ENCODE measurements at regions not wholly inside any gene's neighbourhood (a gene's known extent, or its start where the extent isn't known, plus 50 kb on each side); places are given as distances from the start of the nearest gene placed in this dataset.

DNA sequence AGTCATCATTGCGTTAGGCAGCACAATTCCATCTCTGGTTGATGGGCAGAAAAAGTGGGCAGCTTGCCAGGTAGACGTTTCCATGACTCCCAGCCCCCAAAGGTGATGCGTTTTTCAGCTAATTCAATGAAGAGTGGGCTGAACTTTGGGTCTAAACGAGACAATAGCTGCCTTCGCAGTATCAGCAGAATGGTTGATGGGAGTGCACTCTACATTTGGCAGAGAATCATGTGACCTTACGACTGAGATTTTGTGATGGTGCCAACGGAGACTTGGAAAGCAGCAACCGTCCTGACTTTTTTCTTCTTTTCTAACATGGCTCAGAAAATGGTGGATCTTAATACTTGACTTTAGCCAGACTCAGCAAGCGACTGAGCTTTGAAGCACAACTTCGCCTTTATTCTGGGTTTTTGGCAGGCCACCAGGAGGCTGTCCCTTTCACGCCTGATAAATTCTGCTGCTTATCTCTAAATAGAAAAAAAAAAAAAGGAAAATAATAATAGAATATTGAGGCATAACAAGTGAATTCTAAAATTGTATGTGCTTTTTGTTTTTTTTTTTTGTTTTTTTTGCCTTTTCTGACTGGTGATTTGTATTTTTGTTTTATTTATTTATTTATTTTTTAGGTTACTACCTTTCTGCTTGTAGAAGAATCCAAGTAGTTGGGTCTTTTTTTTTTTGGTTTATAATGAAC is 804.8 kb downstream of the USP25 start:
- no peak for DNase-seq (ENCODE audit: low read depth in 1 of 2, low spot score in 1 of 2)

DNA sequence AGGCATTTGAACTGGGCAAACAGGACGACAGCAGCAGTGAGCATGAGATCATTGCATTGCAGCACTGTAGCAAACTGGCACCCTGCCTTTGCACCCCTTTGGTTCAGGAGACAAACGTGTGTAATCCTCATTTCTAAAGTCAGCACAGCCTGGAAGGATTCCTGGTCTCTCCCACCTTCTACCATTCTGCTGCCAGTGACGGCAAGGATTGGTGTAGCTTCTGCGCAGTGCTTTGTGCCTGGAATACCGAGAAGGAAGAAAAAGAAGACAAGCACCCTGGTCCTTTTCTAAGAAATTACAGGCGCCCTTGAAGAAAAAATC is 805.3 kb downstream of the USP25 start:
- DNase-seq (ENCODE audit: low read depth in 1 of 2, low spot score in 1 of 2), result no peak

DNA sequence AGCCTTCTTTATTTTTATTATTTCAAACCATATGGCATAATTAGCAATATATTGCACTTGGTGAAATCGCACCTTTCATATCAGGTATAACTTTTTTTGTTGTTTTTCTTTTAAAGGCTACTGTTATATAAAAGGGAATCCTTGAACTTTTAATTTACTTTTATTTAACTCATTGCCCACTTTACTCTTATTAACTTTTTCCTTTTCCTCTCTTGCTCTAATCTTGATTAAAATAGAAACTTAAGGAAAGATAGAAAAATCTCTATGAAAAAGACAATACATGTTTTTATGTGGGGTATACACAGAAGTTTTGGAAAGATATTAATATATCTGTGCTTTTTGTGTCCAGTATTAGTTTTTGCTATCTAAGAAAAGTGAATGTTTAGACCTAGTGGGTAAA is 805.8 kb downstream of the USP25 start:
- no peak for DNase-seq (ENCODE audit: low read depth in 1 of 2, low spot score in 1 of 2)

DNA sequence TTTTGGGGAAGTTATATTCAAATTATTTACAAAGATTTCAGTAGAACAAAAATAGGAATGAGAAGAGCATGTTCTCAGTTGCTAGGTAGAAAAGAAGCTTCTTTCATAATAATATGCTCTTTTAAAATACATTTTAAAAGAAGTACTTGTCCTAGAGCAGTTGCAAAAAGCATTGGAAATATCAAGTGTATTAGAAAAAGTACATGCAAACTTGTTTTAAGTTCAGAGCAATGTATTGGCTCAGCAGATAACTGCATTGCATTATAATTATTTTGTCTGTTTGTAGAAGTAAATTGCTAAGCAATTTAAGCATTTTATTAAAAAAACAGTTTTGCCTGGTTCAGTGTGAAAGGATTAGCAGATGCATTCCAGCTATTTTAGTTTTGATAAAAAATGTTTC is 806.4 kb downstream of the USP25 start:
- DNase-seq (ENCODE audit: low read depth in 1 of 2, low spot score in 1 of 2), result no peak

- DNase-seq (ENCODE audit: low read depth in 1 of 2, low spot score in 1 of 2), result no peak
Measured at GRCh38 chr21:16536643-16537434, 807.1 kb downstream of the USP25 start.

DNA sequence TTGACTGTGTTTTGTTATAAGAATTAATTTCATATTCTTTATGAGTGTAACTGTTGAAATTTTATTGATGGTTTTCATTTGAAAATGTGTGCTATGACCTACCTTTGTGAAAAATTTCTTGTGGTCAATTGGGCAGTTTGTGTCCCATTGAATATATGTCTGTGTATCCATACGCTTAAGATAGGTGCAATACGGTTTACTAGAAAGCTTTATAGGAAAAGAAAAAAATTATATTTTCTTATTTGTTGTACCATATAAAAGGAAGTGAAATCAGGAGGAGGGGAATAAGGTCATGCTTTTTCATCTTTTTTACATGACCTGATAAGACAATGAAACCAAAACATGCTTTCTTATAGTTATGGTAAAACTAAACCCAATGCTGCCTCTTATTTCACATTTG is 807.7 kb downstream of the USP25 start:
- no peak for DNase-seq (ENCODE audit: low read depth in 1 of 2, low spot score in 1 of 2)

GRCh38 chr21:16538405-16538804 is 808.6 kb downstream of the USP25 start:
- no peak for DNase-seq (ENCODE audit: low read depth in 1 of 2, low spot score in 1 of 2)

DNA sequence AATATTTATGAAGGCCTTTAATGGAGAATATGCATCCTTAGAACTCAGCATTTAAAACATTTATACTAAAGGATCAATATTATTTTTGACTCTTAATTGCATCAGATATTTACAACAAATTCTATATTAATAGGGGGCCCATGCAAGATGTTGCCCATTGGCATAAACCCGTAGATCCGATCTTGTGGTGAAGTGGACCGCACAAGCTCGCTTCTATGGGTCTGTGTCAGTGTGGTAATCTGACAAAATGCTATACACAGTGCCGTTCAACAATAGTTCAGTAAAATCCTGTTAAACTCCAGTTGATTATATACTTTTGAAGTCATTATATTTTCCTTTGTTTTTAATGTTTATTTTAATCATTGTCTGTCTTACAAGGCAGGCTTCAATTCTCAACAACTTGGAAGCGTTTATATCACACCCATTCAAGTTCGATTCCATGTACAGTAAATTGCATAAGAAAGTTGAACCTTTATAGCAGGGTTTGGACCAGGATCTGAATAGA is 809.2 kb downstream of the USP25 start:
- DNase-seq (ENCODE audit: low read depth in 1 of 2, low spot score in 1 of 2), result no peak

- DNase-seq (ENCODE audit: low read depth in 1 of 2, low spot score in 1 of 2), result no peak
Measured at GRCh38 chr21:16540966-16541727, 811.4 kb downstream of the USP25 start.

GRCh38 chr21:16550118-16550517 is 820.3 kb downstream of the USP25 start:
- no peak for DNase-seq (ENCODE audit: low read depth in 1 of 2, low spot score in 1 of 2)

DNA sequence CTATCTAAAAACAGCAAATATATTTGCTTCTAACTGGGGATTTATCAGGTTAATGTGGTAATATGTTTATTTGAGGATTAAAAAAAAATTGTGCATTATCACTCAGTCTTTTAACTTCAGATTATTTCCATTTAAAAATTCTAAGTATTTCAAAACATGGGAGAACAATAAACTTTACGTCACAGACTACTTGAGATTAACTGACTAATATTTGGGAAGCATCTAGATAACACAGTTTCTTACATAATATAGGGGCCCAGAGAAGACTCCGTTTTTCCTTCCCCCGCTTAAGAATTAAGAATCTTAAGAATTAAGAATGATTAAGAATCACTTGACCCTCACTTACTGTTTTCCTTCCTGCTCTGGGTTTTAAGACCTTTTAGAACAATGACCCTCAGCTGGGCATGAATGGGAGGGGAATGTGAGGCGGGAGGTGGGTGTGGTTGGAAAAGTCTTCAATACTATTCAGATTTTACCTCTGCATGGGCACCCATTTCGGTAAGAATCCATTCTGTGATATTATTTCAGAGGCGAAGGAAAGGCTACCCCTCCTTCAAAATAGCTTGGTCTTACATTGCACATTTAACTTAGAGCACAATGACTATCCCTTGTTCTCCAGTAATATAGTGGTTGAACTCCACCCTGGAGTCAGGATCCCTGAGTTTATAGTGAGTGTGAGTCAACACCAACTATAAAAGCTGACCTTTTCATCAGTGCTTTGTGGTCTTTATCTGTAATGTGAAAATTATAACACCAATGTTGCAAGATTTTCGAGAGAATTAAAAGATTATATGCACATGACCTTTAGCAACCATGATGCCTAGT is 821.3 kb downstream of the USP25 start:
- DNase-seq (ENCODE audit: low read depth in 1 of 2, low spot score in 1 of 2), result no peak

DNA sequence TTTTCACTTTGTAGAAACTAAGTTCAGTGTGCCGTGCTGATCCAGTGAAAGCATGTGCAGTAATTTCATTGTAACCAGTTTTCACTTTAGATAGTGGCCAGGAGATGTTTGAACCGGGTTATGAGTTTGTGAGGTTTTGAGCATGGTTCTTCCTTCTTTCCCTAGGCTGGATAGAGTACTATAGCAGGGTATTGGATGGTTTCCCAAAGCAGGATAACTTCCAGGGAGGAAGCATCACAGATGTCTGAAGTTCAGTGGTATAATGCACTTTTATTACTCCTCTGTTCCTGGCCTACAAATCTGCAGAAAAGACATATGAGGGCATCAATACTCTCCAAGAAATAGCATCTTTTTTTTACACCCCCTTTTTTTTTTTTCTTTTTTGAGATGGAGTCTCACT is 823.1 kb downstream of the USP25 start:
- DNase-seq (ENCODE audit: low read depth in 1 of 2, low spot score in 1 of 2), result no peak

DNA sequence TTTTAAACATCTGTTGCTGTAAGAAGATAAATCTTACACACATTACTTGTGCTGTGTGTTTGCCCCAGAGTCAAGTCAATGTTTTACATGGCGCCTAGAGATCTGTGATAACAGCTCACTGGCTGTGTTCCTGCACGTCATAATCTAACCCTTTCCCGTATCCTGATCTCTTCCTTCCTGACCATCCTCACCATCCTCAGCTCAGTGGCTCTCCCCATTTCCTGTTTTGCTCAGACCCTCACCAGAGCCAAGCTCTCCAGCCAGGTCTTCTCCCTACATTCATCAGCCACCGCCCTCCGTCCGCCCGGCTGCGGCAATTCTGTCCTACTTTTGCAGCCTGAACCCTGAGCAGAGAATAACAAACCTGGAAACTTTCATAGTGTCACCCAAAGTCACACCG is 824.7 kb downstream of the USP25 start:
- DNase-seq (ENCODE audit: low read depth in 1 of 2, low spot score in 1 of 2), result no peak

DNA sequence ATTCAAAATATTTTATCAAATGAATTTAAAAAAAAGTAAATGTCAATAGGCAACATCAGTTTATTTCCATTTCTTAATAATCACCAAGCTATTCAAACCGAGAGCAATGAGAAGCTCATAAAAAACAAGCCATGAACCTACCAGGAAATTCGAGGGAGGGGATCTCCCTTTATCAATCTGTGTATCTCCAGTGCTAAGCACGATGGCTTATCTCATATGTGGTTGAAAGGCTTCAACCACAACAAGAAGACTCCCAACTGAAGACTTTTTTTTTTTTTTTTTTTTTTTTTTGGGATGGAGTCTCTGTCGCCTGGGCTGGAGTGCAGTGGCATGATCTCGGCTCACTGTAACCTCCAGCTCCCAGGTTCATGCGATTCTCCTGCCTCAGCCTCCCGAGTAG is 833.3 kb downstream of the USP25 start:
- no peak for DNase-seq (ENCODE audit: low read depth in 1 of 2, low spot score in 1 of 2)

DNA sequence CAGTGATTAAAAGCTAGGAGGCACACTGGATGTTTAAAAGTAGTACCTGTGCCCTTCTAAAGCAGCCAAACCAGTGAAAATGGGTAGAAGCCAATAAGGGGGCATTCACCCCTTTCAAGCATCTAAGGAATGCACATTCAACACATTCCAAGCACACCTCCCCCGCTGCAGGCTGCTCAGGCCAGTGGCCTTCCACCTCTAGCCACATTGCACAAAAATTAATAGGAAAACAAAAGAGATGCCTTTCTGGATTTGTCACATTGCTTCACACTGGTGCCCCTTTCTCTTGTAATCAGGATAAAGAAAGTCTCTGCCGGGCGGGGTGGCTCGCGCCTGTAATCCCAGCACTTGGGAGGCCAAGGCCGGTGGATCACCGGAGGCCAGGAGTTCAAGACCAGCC is 834.0 kb downstream of the USP25 start:
- DNase-seq (ENCODE audit: low read depth in 1 of 2, low spot score in 1 of 2), result no peak

GRCh38 chr21:16568244-16568643 is 838.5 kb downstream of the USP25 start:
- DNase-seq (ENCODE audit: low read depth in 1 of 2, low spot score in 1 of 2), result no peak

GRCh38 chr21:16568661-16569060 is 838.9 kb downstream of the USP25 start:
- no peak for DNase-seq (ENCODE audit: low read depth in 1 of 2, low spot score in 1 of 2)

GRCh38 chr21:16569679-16570078 is 839.9 kb downstream of the USP25 start:
- no peak for DNase-seq (ENCODE audit: low read depth in 1 of 2, low spot score in 1 of 2)

DNA sequence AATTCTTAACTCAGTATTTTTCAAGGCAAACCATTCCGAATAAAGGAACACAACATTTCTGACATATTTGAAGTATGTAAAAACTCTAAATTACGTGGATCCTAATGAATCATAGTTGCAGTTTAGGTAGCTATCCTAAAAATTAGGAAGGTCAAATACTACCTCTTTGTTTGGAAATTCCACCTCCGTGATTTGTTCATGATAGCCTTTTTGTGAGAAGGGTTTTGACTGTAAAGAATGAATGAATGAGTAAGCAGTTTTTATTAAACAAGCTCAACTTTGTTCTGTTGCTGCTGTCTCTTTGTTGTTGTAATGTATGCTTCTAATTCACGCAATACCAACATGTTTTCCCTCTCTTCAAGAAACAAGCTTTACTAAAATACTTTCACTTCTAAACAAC is 840.4 kb downstream of the USP25 start:
- DNase-seq (ENCODE audit: low read depth in 1 of 2, low spot score in 1 of 2), result no peak

DNA sequence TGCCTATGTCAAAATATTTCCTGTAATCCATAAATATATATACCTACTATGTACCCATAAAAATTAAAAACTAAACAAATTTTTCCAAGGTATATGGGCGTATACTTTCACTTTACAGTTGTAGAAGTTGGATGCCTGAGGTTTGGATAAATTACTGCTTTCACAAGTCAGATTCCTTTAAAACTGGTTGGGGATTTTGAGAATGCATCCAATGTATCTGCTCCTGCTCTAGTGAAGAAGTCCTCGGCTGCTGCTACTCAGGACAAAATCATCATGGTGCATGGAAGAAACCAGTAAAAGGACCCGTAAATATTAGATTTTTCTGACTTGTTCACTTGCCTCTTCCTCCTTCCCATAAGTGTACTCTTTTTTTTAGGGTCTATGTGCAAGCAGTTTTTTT is 841.1 kb downstream of the USP25 start:
- no peak for DNase-seq (ENCODE audit: low read depth in 1 of 2, low spot score in 1 of 2)

GRCh38 chr21:16571594-16571993 is 841.8 kb downstream of the USP25 start:
- no peak for DNase-seq (ENCODE audit: low read depth in 1 of 2, low spot score in 1 of 2)
